T-helper 1 cell (primary cell): ENCODE measurements at regions not wholly inside any gene's neighbourhood (a gene's known extent, or its start where the extent isn't known, plus 50 kb on each side); places are given as distances from the start of the nearest gene placed in this dataset.

Experiments used
- DNase-seq, 5 donors: peaks; one replicate each; pipeline ENCODE4 v3.0.0-alpha.2; 2012 to 2020

DNA sequence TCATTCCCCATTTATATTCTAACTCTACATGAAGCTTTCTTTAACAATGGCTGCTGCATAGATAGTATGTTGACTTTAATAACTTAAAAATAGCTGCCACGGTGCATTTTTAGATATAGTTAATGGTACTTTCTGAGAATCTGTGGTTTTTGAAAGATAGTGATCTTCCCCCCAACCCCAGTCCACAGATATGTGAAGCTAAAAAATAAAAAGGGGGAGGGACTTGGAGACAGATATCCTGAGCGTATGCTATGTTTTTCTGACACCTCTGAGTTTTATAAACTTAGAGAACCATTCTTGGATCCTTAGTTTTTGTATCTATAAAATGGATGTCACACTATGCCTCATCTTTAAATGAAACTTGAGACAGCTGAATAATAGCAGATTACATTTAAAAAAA lies 120.5 kb downstream of the SNX18 start:
- DNase-seq: peak in 1 of 5 donors; percentile 25

DNA sequence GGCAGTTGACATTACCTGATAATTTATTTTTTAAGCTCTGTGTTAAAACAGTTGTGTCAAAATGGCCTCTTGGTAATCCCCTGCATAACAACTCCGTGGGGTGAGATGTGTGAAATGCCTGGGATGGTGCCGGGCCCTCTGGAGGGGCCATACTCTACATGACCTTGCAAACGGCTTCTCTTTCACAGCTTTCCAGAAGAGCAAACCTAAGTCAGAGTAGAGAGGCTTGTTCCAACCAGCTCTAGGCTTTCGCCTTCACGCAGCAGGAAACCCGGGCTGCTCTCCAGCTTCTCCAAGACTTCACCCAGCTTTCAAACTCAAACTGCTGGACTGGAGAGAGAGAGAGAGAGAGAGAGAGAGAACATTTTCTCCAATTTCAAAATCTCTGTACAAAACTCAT lies 120.1 kb downstream of the SNX18 start:
- DNase-seq: no peak

DNA sequence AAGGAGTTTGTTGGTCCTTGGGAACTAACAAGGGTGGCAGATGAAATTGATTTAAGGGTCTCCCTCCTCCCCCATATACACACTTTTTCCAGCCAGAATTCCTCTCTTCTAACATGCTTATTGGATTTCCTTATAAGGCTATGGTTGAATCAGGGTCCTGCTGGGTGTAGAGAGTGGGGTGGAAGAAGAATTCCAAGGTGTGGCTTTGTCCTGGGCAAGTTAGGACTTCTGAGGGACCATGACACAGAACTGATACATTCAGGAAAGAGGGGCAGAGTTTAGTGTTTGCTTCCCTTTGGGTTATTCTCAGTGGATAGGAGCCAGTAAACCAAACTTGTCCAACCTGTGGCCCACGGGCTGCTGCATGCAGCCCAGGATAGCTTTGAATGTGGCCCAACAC lies 116.5 kb downstream of the SNX18 start:
- no peak for DNase-seq

DNA sequence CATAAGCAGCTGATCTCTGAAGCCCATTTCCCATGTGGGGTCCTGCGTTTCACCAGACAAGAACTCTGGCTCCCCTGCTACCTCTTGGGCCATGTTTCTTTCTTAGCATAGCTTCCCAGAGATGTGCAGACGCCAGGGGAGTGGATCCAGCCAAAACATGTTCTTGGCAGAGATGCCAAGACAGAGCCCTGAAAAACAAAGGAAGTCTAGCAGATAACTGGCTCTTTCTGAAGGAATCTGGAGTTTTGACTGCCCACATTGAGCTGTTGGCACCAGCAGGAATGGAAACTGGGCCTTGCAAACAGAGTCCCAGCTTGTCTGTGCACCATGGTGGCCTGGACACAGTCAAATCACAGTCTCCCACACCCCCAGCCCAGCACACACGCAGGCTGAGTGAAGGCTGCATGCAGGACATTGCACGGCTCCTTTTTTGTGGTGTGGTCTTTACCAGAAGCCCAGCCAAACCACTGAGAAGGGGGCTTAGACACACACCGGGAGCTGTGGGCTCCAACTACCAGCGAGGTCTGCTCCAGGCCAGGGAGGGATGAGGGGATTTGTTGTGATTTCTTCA lies 114.7 kb downstream of the SNX18 start:
- DNase-seq: no peak

DNA sequence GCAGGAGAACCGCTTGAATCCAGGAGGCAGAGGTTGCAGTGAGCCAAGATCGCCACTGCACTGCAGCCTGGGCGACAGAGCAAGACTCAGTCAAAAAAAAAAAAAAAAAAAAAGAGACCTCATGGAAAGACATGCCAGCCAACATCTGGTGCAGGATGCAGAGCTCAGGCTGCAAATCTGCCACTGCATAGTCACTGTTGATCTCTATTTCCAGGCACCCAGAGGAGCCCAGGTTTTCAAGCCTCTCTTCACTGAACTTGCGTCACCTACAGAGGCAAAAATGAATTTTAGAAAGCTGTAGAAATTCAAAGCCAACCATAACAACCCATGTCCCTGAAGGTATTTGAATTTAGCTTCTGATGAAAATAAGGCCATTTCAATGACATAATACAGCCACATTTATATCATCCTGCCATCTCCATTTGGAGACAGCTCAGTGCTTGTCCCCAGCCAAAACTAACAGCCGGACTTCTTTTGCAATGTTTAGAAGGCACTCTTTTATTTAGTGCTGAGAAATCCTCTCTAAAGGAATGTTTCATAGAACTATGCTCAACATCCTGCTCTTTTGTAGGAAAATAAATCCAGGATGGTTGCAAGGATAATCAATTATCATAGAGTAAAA lies 113.3 kb downstream of the SNX18 start:
- no peak for DNase-seq

DNA sequence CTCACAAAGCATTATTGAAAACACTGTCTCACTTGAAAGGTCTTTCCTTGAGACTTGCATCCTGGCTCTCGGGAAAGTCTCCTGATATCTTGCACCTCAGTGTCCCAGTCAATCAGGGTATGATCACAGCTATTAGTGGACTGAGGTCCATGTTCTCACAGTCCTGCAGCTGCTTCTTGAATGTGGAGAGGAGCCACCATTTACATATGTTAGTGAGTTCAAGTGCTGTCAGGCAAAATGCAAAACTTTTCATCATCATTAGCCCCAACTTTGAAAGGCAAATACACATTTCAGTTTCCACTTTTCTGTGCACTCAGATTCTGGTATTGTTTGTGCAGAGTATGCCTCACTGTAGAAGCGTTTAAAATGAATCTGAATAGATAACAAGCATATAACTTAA lies 111.6 kb downstream of the SNX18 start:
- DNase-seq: no peak

DNA sequence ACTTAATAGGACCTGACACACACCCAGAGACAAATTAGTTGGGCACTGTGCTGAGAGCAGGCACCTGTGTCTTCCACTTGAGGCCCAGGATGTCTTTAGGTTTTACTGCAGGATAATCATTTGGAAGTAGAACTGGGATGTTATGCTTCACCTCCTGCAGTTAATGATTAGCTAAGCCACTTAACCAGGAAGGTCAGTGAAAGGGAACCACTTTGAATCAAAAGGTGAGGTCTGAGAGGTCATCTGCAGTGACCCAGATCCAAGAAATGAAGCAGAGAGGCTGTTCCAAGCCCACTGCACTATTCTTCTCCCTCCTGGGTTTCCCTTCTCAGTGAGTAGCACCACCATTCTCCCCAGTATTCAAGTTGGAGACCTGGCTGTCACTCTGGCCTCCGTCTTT lies 110.5 kb downstream of the SNX18 start:
- DNase-seq: no peak

DNA sequence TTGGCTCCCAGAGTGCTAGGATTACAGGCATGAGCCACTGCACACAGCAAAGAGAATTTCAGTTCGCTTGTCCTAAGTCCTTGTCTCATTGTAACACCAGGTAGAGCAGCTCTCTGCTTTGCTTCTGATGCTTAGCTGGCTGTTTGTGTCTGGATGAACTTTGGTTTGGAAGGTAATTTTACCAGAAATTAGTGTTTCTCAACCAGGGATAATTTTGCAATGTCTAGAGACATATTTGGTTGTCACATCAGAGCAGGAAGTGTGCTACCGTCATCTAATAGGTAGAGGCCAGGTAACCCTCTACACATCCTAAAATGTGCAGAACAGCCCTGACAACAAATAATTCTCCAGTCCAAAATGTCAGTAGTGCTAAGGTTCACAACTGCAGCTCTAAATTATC lies 108.8 kb downstream of the SNX18 start:
- DNase-seq: no peak

DNA sequence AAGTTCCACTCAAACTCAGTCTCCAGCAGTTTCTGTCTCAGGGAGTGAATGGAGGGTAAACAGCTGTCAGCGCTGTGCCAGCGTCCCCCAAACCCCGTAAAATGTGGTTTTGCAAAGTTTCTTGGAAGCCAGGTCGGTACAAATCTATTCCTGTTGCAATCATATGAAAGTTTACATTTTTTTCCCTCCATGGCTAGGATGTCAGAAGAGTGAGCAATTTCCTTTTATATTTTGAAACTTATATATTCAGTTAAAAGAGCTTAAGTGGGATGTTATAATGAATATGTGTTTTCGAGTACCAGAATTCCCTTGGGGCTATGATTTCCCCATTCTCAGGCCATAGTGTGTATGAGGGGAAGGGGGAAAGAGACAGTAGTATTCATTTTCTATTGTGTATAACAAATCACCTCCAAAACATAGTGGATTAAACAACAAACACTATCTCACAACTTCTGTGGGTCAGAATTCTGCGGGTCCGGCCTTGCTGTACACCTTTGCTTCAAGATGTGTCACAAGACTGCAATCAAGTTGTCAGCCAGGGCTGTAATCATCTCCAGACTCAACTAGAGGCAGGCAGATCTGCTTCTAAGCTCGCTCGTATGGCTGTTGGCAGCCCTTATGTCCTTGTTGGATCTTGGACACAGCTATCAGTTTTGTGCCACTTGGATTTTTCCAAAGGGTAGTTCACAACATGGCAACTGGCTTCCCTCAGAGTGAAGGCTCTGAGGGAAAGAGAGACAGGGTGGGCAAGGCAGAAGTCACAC lies 107.4 kb downstream of the SNX18 start:
- no peak for DNase-seq

DNA sequence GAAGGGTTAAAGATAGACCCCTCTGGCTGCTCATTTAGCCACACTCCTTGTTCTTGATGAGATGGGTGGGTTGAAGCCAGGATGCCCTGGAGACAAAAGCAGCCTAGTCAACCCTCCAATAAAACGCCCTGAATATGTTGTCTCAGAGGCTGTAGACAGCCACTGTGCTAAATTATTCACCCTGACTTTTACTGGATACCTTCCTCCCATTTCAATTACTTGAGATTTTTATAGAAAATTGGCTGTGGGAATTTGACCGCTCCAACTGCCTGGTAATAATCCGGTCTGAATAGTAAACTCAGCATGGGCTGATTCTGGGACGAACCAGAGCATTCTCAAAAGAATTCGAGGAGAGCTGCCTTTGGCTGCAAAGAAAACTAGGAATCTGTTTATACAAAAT lies 104.2 kb downstream of the SNX18 start:
- no peak for DNase-seq

DNA sequence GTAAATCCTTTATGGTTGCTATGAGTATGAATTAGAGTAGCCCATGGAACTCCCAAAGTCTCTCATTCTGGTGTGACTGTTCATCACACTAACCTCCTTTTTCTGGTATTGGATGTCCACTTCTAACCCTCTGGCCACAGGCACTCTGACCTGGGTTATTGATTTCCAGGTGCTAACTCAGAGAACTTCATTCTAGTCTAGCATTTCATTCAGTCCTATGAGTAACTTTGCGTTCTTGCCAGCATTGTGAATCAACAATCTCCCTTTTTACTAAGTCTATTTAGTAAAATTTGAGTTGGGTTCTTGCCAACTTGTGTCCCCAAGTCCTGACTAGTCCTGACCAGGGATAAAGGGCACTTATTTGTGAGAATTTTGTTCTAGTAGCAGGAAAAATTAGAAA lies 103.5 kb downstream of the SNX18 start:
- no peak for DNase-seq

DNA sequence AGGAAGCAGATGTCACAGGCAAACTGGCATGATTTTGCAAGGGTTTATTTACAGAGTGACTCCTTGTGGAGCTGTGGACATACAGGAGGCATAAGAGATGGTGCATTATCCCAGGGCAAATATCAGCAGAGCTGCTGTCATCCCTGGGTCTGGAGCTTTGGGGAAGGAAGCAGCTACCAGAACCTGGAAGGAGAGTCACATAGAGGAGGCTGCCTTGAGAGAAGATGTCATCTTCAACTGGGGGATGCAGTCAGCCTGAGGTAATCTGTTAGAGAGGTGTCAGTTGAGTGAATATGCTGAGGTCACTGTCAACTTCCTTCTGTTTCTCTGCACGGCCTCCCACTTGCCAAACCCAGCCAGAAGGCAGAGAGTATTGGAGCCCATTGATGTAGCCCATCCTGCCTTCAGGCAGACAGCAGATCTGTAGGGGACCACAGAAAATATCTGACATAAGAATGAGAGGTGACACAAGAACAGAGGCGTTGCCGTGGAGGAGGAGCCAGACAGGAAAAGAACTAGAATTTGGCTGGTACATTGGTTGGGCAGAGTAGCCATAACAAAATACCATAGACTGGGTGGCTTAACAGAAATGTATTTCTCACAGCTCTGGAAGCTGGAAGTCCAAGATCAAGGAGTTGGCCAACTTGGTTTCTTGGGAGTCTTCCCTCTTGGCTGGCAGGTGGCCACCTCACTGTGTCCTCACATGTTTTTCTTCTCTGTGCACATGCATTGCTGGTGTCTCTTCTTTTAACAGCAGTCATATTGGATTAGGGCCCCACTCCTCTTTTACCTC lies 102.8 kb downstream of the SNX18 start:
- peak in 1 of 5 donors; percentile 8 for DNase-seq

DNA sequence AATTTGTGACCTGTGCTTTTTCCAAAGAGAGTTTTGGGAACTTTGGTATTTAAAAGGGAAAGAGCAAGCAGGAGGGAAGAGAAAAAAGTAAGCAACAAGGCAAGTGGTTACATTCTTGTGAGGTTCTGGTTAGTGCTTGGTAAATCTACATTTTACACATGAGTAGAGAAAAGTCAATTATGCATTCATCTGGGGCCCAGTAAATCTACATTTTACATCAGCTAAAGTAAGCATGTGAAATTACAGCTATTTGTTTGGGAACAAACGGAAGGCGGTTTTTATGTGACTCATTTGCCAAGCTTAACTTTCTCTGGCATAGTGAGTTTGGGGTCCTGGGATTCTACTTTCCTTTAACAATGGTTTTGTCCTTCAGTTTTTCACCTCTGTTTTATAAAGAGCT lies 102.2 kb downstream of the SNX18 start:
- no peak for DNase-seq

DNA sequence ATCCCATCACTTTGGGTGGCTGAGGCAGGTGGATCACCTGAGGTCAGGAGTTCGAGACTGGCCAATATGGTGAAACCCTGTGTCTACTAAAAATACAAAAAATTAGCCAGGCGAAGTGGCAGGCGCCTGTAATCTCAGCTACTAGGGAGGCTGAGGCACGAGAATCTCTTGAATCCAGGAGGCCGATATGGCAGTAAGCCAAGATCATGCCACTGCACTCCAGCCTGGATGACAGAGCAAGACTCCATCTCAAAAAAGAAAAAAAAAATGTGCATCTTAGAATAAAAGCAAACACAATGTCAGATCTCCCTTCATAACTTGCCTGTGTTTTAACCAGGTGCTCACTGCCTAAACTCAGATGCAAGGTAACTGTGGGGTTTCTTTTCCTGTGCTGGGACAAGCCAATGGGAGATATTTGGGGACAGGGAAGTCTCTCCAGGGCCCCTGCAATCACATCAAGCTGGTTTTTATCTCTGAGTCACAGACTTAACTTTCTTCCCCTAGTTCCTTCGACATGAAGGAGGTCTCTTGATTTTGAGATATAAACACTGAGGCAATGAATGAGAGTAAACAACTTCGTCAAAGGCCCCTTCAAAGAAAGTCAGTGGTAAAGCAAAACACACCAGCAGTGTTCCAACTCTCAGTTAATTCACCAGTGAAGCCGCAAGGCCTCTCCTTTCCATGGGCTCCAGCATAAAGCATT lies 99.1 kb downstream of the SNX18 start:
- DNase-seq: no peak

DNA sequence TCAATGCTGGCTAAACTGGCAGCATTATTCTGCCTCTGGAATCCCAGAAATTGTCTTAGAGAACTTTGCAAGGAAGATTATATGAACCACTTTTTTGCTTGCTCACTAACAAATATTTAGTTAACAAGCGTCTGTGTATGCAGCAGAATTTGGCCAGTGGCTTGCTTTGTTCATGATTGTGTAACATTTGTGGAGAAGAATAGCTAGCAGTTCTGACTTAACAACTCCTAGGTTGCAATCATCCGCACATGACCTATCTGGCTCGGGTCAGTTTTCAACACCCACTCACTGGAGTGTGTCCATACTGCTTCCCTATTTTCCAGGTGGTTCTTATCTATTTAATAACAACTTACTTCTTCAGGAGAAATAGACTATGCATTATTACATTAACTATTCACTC lies 98.5 kb downstream of the SNX18 start:
- DNase-seq: no peak

DNA sequence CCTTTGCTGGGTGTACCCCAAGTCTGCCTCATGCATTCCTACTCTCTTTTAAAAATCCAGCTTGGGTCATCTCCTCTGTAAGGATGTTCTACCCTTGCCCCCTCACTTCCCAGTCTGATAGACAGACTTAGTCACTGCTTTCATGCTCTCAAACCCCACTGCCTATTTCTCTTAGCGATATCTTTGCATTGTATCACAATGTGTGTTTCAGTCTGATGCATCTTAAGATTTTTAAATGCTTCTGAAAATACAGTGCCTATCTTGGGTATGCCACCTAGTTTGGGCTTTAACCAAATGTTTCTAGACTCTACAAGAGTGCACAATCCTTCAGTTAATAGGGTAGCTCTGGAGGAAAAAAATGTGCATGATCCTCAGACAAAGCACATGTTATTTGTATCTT lies 97.8 kb downstream of the SNX18 start:
- no peak for DNase-seq

DNA sequence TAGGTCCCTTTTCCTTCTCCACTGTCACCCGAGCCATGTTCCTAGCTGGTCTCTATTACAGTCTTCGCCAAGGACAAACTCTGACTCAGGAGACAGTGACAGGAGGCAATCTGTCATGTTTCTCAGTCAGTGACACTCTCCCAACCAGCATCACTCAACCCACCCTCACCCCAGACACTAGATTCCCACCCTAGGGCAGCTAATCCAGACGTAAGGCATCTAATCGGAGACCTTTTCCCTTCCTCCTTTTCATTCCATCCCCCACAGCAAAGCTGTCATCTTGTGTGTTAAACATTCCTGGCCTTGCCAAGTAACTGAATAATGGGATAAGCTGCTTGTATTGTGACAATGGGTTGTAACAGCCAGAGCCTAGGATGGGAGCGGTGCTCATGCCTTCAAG lies 95.2 kb downstream of the SNX18 start:
- DNase-seq: no peak

DNA sequence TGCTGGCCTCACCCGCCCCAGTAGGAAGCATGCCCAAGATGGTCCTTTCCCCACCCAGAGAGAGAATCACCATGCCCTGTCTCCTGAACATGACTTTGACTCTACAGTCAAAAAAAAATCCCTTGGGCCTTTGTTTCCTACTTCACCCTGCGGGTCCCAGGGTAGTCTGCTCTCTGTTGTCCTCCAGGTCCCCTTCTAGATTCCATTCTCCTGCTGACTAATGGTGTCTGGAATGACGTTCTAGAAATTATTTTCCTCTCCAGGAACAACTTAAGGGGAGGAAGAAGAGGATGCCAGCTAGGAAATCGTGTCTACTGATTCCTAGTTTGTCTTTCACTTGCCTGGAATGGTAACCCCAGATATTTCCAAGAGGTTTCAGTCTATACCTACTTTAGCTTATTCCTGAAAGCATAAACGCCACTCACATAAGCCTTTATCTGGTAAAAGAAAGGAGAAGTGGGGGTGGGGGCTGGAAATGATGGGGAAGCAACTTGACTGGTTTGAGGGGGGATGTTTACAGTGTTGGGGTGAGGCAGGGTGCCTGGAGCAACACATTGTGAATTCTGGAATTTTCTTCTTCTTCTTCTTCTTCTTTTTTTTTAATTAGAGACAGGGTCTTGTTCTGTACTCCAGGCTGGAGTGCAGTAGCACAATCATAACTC lies 93.9 kb downstream of the SNX18 start:
- DNase-seq: no peak

DNA sequence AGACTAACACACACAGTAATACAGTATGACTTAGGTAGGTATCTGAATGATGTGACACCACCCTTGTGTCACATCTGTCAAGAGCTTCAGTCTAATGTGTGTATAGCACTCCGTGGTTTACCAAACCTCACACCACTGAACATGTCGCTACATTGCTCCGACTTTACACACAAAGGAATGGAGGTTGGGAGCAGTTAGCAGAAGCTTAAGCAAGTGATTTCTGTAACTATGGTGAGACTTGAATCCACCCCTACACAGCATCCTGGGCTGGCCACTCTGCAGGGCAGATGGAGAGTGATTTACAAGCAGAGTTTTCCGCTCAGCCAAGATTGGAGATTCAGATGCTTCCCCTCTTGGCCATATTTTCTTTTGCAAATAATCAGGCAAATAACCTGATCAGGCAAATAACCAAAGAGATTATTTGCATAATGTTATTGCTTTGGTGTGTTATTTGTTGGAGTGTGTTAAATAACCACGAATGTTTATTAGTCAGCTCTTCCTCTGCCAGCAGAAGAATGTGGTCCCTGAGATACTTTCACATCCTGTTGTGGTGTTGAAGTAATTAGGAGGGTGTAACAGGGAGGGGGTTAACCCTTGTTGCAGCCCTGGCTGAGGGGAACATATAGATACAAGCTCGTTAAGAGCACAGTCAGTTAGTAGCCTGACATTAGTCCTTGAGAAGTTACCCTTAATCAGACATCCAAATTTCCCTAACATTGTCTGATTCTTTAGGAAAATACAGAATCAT lies 92.8 kb downstream of the SNX18 start:
- DNase-seq: peak in 2 of 5 donors; percentile 3 to 92

DNA sequence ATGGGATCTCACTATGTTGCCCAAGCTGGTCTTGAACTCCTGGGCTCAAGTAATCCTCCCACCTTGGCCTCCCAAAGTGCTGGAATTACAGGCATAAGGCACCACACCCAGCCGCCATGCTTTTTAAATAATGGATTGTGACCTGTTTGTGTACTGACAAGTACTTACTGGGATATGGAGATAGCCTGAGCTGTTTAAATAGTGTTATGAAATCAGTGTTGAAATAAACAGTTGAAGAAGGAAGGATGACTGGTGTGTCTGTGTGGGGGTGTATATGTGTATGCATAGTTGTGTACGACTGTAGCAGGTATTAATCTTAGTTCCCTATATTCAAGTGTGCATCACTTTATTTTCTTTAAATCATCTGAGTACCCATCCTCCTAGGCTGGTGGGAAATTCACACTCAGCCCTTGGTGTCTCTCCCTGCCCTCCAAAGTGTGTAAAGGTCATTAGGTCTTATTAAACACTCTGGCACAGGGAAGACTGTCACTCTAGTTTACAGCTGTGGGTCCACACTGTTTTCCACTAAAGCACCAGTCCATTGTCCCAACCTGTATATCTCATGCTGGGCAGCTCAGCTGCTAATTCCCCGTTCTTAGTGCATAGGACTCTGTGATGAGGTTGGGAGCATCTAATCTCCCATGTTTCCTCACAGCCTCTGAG lies 91.0 kb downstream of the SNX18 start:
- no peak for DNase-seq

DNA sequence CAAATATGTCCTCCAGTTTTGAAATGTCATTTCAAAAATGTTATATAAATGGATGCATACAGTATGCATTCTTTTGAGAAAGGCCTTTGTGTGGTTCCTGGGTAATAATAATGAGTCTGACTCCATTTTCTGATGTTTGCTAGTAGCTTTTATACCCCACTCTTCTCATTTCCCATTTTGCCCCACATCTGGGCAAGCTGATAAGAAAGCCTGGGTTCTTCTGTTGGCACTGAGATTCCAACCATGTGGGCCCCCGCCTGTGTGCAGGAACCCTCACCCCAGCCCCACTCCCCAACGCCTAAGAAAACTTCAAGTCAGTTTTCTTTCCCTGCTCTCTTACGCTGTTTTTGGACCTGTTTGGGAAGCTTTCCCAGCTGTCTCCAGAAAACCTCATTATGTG lies 89.4 kb downstream of the SNX18 start:
- DNase-seq: no peak
